ENCODE measurements at regions not wholly inside any gene's neighbourhood (a gene's known extent, or its start where the extent isn't known, plus 50 kb on each side); places are given as distances from the start of the nearest gene placed in this dataset.

DNA sequence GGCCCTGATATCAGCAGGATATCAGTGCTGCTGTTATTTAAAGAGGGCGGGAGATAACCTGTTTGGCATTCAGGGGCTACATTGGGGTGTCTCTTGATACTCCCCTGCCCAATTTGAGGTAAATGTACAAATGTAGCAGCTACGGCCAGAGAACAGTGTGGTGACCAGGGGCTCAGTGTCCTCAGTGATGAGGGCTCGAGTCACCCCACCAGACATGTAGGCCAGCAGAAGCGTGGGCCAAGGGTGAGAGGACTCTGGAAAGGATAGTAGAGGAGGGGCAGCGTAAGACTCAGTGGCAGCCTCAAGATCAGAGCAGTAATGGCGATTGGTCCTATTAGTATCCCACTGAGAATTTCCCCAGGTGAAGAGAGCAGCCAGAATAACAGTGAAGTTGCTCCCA lies 108.4 kb downstream of the XCL2 start:
- Histone ChIP-seq H3K27ac (ENCODE audit: low read length) (no peak overlapping the region), H3K9me3 (ENCODE audit: insufficient read depth, low read depth, low read length) (no peaks in the 10 kb centered on the region), H3K4me3 (ENCODE audit: low read length) (no peak overlapping the region), H3K9ac (ENCODE audit: low read depth, low read length) (no peak overlapping the region), H3K4me1 (ENCODE audit: insufficient read depth, low read length) (no peaks in the 10 kb centered on the region), H3K27me3 (ENCODE audit: insufficient read depth, low read length) (peaks cover 4% of the 10 kb centered on the region; the same call in 1 of the 2 replicates), H3K36me3 (ENCODE audit: insufficient read depth, low read depth, low read length) (no peaks in the 10 kb centered on the region)

DNA sequence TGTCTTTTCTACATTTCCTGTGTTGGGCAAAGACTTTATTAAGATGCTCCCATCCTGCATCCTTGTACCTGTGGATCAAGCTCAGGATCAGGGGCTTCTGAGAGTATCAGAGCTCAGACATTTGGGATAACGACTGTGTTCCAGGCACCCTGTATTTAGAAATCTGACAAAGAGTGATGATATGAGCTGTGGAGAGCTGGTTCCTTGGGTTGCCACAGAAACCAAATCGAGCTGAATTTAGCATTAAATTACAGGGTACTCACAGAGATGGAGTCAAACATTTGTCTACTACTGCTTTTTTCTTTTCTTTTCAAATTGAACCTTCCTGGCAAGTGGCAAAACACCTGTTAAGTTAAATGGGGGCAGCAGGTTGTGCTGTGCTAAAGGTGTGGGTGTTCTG lies 110.6 kb downstream of the XCL2 start:
- Histone ChIP-seq H3K9ac (ENCODE audit: low read depth, low read length) (no peak overlapping the region), H3K27me3 (ENCODE audit: insufficient read depth, low read length) (no peaks in the 10 kb centered on the region), H3K4me1 (ENCODE audit: insufficient read depth, low read length) (peaks cover 5% of the 10 kb centered on the region; the same call in 1 of the 2 replicates), H3K9me3 (ENCODE audit: insufficient read depth, low read depth, low read length) (no peaks in the 10 kb centered on the region), H3K4me3 (ENCODE audit: low read length) (no peak overlapping the region), H3K36me3 (ENCODE audit: insufficient read depth, low read depth, low read length) (no peaks in the 10 kb centered on the region), H3K27ac (ENCODE audit: low read length) (no peak overlapping the region)

GRCh38 chr1:168431882-168432281 lies 111.9 kb downstream of the XCL2 start:
- no peaks in the 10 kb centered on the region for H3K36me3 ChIP-seq (ENCODE audit: insufficient read depth, low read depth, low read length)
- no peak overlapping the region for H3K27ac ChIP-seq (ENCODE audit: low read length)
- no peak overlapping the region for H3K9ac ChIP-seq (ENCODE audit: low read depth, low read length)
- H3K27me3 ChIP-seq (ENCODE audit: insufficient read depth, low read length), result no peaks in the 10 kb centered on the region
- peaks cover 8% of the 10 kb centered on the region; the same call in 1 of the 2 replicates for H3K4me1 ChIP-seq (ENCODE audit: insufficient read depth, low read length)
- no peaks in the 10 kb centered on the region for H3K9me3 ChIP-seq (ENCODE audit: insufficient read depth, low read depth, low read length)
- no peak overlapping the region for H3K4me3 ChIP-seq (ENCODE audit: low read length)

DNA sequence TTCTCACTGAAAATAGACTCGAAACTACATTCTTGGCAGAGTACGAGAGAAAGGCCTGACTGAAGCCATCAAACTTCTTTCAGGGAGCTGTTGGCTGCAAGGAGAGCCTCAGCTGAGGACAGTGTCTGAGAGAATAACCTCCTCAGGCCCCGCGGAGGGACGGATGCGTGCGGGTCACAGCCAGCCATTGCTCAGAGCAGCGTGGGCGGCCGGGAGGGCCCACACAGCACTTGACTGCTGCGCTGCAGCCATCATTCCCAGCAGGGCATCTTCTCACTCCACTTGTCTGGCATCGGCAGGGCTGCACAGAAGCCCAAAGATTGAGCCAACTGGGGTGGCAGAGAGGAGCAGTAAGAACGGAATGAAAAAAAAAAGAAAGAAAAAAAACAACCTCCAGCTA lies 113.5 kb downstream of the XCL2 start:
- H3K9ac ChIP-seq (ENCODE audit: low read depth, low read length), result no peak overlapping the region
- no peaks in the 10 kb centered on the region for H3K36me3 ChIP-seq (ENCODE audit: insufficient read depth, low read depth, low read length)
- no peaks in the 10 kb centered on the region for H3K27me3 ChIP-seq (ENCODE audit: insufficient read depth, low read length)
- no peak overlapping the region for H3K4me3 ChIP-seq (ENCODE audit: low read length)
- H3K9me3 ChIP-seq (ENCODE audit: insufficient read depth, low read depth, low read length), result no peaks in the 10 kb centered on the region
- no peak overlapping the region for H3K27ac ChIP-seq (ENCODE audit: low read length)
- peaks cover 8% of the 10 kb centered on the region; the same call in 1 of the 2 replicates for H3K4me1 ChIP-seq (ENCODE audit: insufficient read depth, low read length)

DNA sequence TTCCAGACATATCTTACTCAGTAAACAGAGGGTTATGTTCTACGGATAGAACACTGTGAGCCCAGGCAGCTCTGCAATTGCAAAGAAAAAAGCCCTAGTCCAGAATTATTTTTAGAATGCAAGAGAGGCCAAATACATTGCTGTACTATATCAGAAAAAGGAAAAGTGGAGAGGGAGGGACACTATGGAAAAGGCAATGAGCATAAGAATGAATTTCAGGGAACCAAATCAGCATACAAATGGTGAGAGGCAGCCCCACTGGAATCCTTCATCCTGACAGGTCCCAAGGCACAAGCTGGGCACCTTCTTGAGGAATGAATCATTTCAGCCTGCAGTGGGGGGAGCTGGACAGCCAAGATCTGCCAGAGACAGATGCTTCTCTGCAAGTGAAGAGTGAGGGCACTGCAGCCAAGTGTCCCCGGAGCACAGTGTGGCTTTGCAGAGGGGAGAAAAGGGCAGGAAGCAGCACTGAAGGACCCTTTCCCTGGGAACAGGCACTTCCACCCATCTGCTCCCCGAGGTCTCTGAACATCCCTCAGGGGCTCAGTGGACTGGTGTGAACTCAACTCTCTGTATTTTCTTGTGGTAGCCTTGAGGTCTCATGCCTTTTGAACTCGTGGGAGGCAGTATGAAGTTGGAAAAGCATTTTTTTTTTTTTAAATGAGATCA lies 115.6 kb downstream of the XCL2 start:
- no peak overlapping the region for H3K27ac ChIP-seq (ENCODE audit: low read length)

DNA sequence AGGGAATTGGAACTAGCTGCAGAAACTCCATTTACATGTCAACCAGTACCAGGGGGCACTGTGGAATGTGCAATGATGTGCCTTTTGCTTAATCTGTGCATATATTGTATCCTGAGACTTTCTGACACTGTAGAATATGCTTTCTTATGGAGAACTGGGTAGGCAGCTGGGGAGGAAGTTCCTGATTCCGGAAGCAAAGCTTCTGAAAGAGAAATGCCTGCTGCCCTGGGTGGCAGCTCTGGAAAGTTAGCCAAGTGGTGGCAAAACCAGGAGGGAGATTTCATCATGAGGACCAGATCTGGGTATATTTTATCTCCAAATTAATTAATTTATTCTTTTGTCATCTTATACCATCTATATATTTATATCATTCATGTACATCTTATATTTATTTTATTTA lies 116.7 kb downstream of the XCL2 start:
- Histone ChIP-seq H3K4me3 (ENCODE audit: low read length) (no peak overlapping the region), H3K9ac (ENCODE audit: low read depth, low read length) (no peak overlapping the region), H3K9me3 (ENCODE audit: insufficient read depth, low read depth, low read length) (no peaks in the 10 kb centered on the region), H3K4me1 (ENCODE audit: insufficient read depth, low read length) (peaks cover 8% of the 10 kb centered on the region; the same call in 1 of the 2 replicates), H3K27me3 (ENCODE audit: insufficient read depth, low read length) (no peaks in the 10 kb centered on the region), H3K36me3 (ENCODE audit: insufficient read depth, low read depth, low read length) (no peaks in the 10 kb centered on the region), H3K27ac (ENCODE audit: low read length) (no peak overlapping the region)

More for the DNA sequence above, 115.6 kb downstream of the XCL2 start:
- Histone ChIP-seq H3K9me3 (ENCODE audit: insufficient read depth, low read depth, low read length) (no peaks in the 10 kb centered on the region), H3K9ac (ENCODE audit: low read depth, low read length) (no peak overlapping the region), H3K4me1 (ENCODE audit: insufficient read depth, low read length) (peaks cover 8% of the 10 kb centered on the region; the same call in 1 of the 2 replicates), H3K27me3 (ENCODE audit: insufficient read depth, low read length) (no peaks in the 10 kb centered on the region), H3K36me3 (ENCODE audit: insufficient read depth, low read depth, low read length) (no peaks in the 10 kb centered on the region), H3K4me3 (ENCODE audit: low read length) (no peak overlapping the region)

DNA sequence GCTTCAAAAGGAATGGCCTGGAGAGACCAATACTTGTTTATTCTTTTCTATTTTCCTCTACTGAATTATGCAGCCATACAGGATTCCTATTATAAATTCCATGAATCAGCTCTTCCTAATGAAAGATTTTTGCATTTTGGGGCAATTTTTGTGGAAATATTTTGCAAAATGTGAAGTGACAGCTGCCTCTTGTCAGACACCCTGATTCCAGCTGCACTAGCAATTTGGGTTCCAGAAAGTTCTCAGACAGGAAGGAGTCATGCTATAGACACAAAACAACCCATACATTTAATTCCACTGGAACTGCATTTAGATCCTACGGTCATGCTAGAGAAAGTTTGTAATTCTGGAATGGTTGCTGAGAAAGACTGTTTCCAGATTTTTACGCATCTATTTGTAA lies 119.5 kb downstream of the XCL2 start:
- Histone ChIP-seq H3K27ac (ENCODE audit: low read length) (no peak overlapping the region), H3K27me3 (ENCODE audit: insufficient read depth, low read length) (no peaks in the 10 kb centered on the region), H3K9ac (ENCODE audit: low read depth, low read length) (no peak overlapping the region), H3K4me1 (ENCODE audit: insufficient read depth, low read length) (peaks cover 8% of the 10 kb centered on the region; the same call in 1 of the 2 replicates), H3K4me3 (ENCODE audit: low read length) (no peak overlapping the region), H3K9me3 (ENCODE audit: insufficient read depth, low read depth, low read length) (no peaks in the 10 kb centered on the region), H3K36me3 (ENCODE audit: insufficient read depth, low read depth, low read length) (no peaks in the 10 kb centered on the region)

GRCh38 chr1:168422203-168422847 lies 121.5 kb downstream of the XCL2 start:
- no peaks in the 10 kb centered on the region for H3K27me3 ChIP-seq (ENCODE audit: insufficient read depth, low read length)
- H3K4me1 ChIP-seq (ENCODE audit: insufficient read depth, low read length), result no peaks in the 10 kb centered on the region
- no peak overlapping the region for H3K4me3 ChIP-seq (ENCODE audit: low read length)
- no peak overlapping the region for H3K27ac ChIP-seq (ENCODE audit: low read length)
- H3K36me3 ChIP-seq (ENCODE audit: insufficient read depth, low read depth, low read length), result no peaks in the 10 kb centered on the region
- H3K9ac ChIP-seq (ENCODE audit: low read depth, low read length), result no peak overlapping the region
- H3K9me3 ChIP-seq (ENCODE audit: insufficient read depth, low read depth, low read length), result no peaks in the 10 kb centered on the region

DNA sequence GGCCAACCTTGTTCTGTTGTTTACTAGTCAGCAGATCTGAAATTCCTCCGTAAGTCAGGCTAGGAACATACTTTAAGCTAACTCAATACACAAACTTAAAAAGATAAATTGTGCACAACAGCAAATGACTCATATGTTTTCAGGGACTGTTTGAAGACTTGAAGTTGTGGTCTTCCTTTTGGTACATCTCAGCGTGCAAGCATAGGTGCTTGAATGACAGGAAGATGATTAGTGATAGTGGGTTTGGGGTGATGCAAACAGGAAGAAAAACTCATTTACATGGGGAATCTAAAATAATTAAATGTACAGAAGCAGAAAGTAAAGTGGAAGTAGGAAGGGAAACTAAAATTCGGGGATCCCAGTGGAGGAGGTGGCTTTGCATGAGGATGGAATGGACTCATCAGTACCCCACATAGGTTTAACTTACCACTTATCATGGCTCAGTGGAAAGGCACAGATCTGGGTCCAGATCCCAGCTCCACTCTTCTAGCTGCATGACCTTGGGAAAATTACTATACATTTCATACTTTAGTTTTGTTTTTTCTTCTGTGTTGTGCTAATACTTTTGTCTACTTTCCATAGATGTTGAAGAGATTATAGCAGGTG lies 122.3 kb downstream of the XCL2 start:
- Histone ChIP-seq H3K36me3 (ENCODE audit: insufficient read depth, low read depth, low read length) (no peaks in the 10 kb centered on the region), H3K9me3 (ENCODE audit: insufficient read depth, low read depth, low read length) (no peaks in the 10 kb centered on the region), H3K27me3 (ENCODE audit: insufficient read depth, low read length) (no peaks in the 10 kb centered on the region), H3K4me3 (ENCODE audit: low read length) (no peak overlapping the region), H3K4me1 (ENCODE audit: insufficient read depth, low read length) (no peaks in the 10 kb centered on the region), H3K9ac (ENCODE audit: low read depth, low read length) (no peak overlapping the region), H3K27ac (ENCODE audit: low read length) (no peak overlapping the region)

GRCh38 chr1:168420177-168420576 lies 123.6 kb downstream of the XCL2 start:
- no peaks in the 10 kb centered on the region for H3K9me3 ChIP-seq (ENCODE audit: insufficient read depth, low read depth, low read length)
- H3K36me3 ChIP-seq (ENCODE audit: insufficient read depth, low read depth, low read length), result no peaks in the 10 kb centered on the region
- no peaks in the 10 kb centered on the region for H3K27me3 ChIP-seq (ENCODE audit: insufficient read depth, low read length)
- no peaks in the 10 kb centered on the region for H3K4me1 ChIP-seq (ENCODE audit: insufficient read depth, low read length)
- H3K9ac ChIP-seq (ENCODE audit: low read depth, low read length), result no peak overlapping the region
- no peak overlapping the region for H3K27ac ChIP-seq (ENCODE audit: low read length)
- H3K4me3 ChIP-seq (ENCODE audit: low read length), result no peak overlapping the region

GRCh38 chr1:168419736-168420135 lies 124.1 kb downstream of the XCL2 start:
- H3K36me3 ChIP-seq (ENCODE audit: insufficient read depth, low read depth, low read length), result no peaks in the 10 kb centered on the region
- no peak overlapping the region for H3K27ac ChIP-seq (ENCODE audit: low read length)
- no peaks in the 10 kb centered on the region for H3K27me3 ChIP-seq (ENCODE audit: insufficient read depth, low read length)

GRCh38 chr1:168416220-168416619 lies 127.6 kb downstream of the XCL2 start:
- Histone ChIP-seq H3K4me1 (ENCODE audit: insufficient read depth, low read length) (no peaks in the 10 kb centered on the region), H3K27me3 (ENCODE audit: insufficient read depth, low read length) (no peaks in the 10 kb centered on the region), H3K4me3 (ENCODE audit: low read length) (no peak overlapping the region)

More at GRCh38 chr1:168419736-168420135, 124.1 kb downstream of the XCL2 start:
- no peaks in the 10 kb centered on the region for H3K9me3 ChIP-seq (ENCODE audit: insufficient read depth, low read depth, low read length)
- no peak overlapping the region for H3K9ac ChIP-seq (ENCODE audit: low read depth, low read length)
- no peaks in the 10 kb centered on the region for H3K4me1 ChIP-seq (ENCODE audit: insufficient read depth, low read length)
- no peak overlapping the region for H3K4me3 ChIP-seq (ENCODE audit: low read length)

More at GRCh38 chr1:168416220-168416619, 127.6 kb downstream of the XCL2 start:
- H3K27ac ChIP-seq (ENCODE audit: low read length), result no peak overlapping the region
- H3K36me3 ChIP-seq (ENCODE audit: insufficient read depth, low read depth, low read length), result no peaks in the 10 kb centered on the region
- no peaks in the 10 kb centered on the region for H3K9me3 ChIP-seq (ENCODE audit: insufficient read depth, low read depth, low read length)
- no peak overlapping the region for H3K9ac ChIP-seq (ENCODE audit: low read depth, low read length)

Measured in iPS-20b (cell line).